H1 (cell line): ENCODE measurements at regions not wholly inside any gene's neighbourhood (a gene's known extent, or its start where the extent isn't known, plus 50 kb on each side); places are given as distances from the start of the nearest gene placed in this dataset.

Source experiments
- NANOG ChIP-seq: IDR thresholded peaks from 2 replicates; pipeline ENCODE4 v1.6.1; 2011; ENCODE audit warnings: low read length, low read depth, mild to moderate bottlenecking, inconsistent platforms; ENCODE audit not compliant: insufficient read depth, poor library complexity, severe bottlenecking
- RAD21 ChIP-seq, 2 experiments: IDR thresholded peaks in 1 of 2; conservative IDR thresholded peaks in 1 of 2; 2 replicates each; pipeline ENCODE4 v1.6.1; 2011; ENCODE audit warnings: low read depth in 2 of 2, low read length in 2 of 2, improper control_type of control experiment in 1 of 2, inconsistent platforms in 1 of 2, mild to moderate bottlenecking in 1 of 2, moderate library complexity in 1 of 2

DNA sequence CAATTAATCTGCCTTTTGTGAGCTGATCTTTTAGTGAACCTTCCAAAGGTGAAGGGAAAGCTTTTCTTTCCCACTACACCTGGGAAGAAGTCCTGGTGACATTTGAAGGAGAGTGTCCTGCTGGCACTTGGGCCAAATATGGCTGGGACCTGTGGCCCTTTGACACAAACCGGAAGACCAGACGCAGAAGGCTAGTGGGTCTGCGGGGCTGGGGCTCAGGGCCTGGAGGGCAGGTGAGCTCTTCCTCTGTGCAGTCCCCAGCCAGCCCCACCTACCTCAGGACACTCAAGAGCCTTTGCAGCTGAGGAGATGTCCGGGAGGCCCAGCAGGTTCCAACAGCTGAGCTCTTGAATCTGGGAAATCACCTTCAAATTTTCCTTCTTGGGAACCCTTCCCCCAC is 138.0 kb upstream of the THY1 start (continued):
- TF ChIP-seq NANOG (no peak), RAD21 (IDR thresholded peaks at IDR 0.05 in 1 of 2, conservative IDR thresholded peaks at IDR 0.05 in 1 of 2; ENCODE audit: low read depth in 2 of 2, low read length in 2 of 2) (no peak)
